Activated CD4-positive, alpha-beta memory T cell treated with anti-CD3 and anti-CD28 coated beads for 36 hours (primary cell): ENCODE measurements at regions not wholly inside any gene's neighbourhood (a gene's known extent, or its start where the extent isn't known, plus 50 kb on each side); places are given as distances from the start of the nearest gene placed in this dataset.
A peak's percentile ranks its signal among the peaks of the same experiment; 100 is the strongest.
"Not testable (repeated sequence)": the region's sequence is repeated elsewhere in the genome, so short reads cannot be mapped to it uniquely, and the experiment has no call there.

Source experiments
- CTCF ChIA-PET: fragments of 350-600 bp; sonication (Branson Sonifier 250); formaldehyde crosslinking; loops from one replicate; lab custom pipeline; 2021; ENCODE audit warnings: antibody characterized with exemption, inconsistent platforms; lab: Charles Lee
- POLR2A ChIA-PET: fragments of 350-600 bp; sonication (Branson Sonifier 250); formaldehyde crosslinking; loops from one replicate; lab custom pipeline; 2021; ENCODE audit warnings: antibody characterized with exemption; lab: Charles Lee
- DNase-seq: peaks from one replicate; pipeline ENCODE4 v3.0.0-alpha.2; 2020
- H3K27ac Mint-ChIP-seq: one replicate; pipeline ENCODE4 v1.8.0; 2021; ENCODE audit warnings: mixed read lengths
- H3K27me3 Mint-ChIP-seq: one replicate; pipeline ENCODE4 v1.8.0; 2021; ENCODE audit warnings: mixed read lengths
- H3K36me3 Mint-ChIP-seq: one replicate; pipeline ENCODE4 v1.8.0; 2021; ENCODE audit warnings: mixed read lengths
- H3K4me1 Mint-ChIP-seq: one replicate; pipeline ENCODE4 v1.8.0; 2021; ENCODE audit warnings: low read depth, mixed read lengths
- H3K4me3 Mint-ChIP-seq: one replicate; pipeline ENCODE4 v1.8.0; 2021; ENCODE audit warnings: mild to moderate bottlenecking, mixed read lengths
- H3K9me3 Mint-ChIP-seq: one replicate; pipeline ENCODE4 v1.8.0; 2021; ENCODE audit warnings: mixed read lengths
- intact Hi-C: fragments of 100-400 bp; cut with micrococcal nuclease; formaldehyde crosslinking; loops from one replicate; pipeline ENCODE4 v1.15.1; 2023

DNA sequence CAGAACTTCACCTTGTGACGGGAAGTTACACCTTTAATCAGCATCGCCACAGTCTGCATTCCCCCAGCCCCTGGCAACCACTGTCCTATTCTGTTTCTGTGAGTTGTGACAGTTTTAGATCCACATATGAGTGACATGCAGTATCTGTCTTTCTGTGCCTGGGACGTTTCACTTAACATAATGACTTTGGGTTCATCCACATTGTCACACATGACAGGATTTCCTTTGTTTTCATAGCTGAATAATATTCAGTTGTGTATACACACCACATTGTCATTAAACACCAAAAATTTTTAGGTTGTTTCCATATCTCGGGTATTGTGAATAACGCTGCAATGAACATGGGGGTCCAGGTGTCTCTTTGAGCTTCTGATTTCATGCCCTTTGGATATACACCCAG lies 62.6 kb upstream of the BDH1 start:
- H3K27me3 Mint-ChIP-seq, H3K27ac Mint-ChIP-seq, CTCF ChIA-PET, POLR2A ChIA-PET, DNase-seq, H3K4me3 Mint-ChIP-seq: not testable (repeated sequence)
- Mint-ChIP-seq H3K4me1 (peaks cover 11% of the 10 kb centered on the region), H3K36me3 (peaks cover 67% of the 10 kb centered on the region), H3K9me3 (peaks cover 25% of the 10 kb centered on the region)
- intact Hi-C loops = loop anchor here (10.0 kb wide), 1 partner anchor 116 kb away; the partner anchor contains the start of gene RUBCN

DNA sequence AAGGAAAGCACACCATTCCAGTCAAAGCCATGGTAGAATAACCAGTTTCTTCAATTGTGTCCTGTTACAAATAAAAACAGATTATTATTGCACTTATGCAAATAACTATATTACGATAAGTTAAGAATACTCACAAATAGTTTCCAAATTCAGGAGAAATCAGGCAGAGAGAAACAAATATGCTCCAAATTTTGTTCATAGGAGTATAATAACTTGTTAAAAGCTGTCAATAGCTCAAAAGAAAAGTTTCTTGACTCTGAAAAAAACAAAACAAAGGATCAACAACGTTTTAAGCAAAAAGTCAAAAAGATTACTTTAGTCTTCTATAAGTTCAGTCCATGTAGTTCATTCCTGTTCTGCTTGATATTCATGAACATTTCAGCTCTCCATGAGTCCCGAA lies 59.7 kb upstream of the BDH1 start:
- H3K9me3 Mint-ChIP-seq = peaks cover 25% of the 10 kb centered on the region
- no peak overlapping the region for H3K27ac Mint-ChIP-seq
- H3K27me3 Mint-ChIP-seq = no peaks in the 10 kb centered on the region
- peaks cover 21% of the 10 kb centered on the region for H3K4me1 Mint-ChIP-seq
- ChIA-PET POLR2A (no interaction called here), CTCF (interaction anchor here (8.6 kb wide), 1 partner anchor 17 kb away, joined by 81 read pairs; no protein-coding TSS in a partner anchor)
- intact Hi-C loops = loop anchor here (10.0 kb wide), 1 partner anchor 119 kb away; the partner anchor contains the start of gene RUBCN
- H3K36me3 Mint-ChIP-seq = peaks cover 70% of the 10 kb centered on the region
- H3K4me3 Mint-ChIP-seq = no peak overlapping the region
- no peak for DNase-seq

DNA sequence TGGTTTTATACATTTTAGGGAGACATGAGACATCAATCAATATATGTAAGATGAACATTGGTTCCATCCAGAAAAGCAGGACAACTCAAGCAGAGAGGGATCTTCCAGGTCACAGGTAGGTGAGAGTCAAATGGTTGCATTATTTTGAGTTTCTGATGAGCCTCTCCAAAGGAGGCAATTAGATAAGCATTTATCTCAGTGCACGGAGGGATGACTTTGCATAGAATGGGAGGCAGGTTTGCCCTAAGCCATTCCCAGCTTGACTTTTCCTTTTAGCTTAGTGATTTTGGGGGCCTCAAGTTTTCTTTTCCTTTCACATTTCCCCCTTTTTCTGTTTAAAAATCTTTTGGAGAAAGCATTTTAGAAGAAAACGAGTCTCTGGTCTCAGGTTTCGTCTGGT lies 58.4 kb upstream of the BDH1 start:
- Mint-ChIP-seq H3K27ac (peak overlapping the region; percentile 80), H3K9me3 (peaks cover 25% of the 10 kb centered on the region), H3K36me3 (peaks cover 68% of the 10 kb centered on the region), H3K4me1 (peaks cover 21% of the 10 kb centered on the region)
- CTCF ChIA-PET = interaction anchor here (8.6 kb wide), 1 partner anchor 15 kb away, joined by 81 read pairs; no protein-coding TSS in a partner anchor
- POLR2A ChIA-PET, DNase-seq, H3K4me3 Mint-ChIP-seq, H3K27me3 Mint-ChIP-seq: not testable (repeated sequence)
- intact Hi-C loops = loop anchor here (5.0 to 10.0 kb wide), 2 partner anchors 57 to 121 kb away; partner anchors contain the start of genes BDH1 and RUBCN

DNA sequence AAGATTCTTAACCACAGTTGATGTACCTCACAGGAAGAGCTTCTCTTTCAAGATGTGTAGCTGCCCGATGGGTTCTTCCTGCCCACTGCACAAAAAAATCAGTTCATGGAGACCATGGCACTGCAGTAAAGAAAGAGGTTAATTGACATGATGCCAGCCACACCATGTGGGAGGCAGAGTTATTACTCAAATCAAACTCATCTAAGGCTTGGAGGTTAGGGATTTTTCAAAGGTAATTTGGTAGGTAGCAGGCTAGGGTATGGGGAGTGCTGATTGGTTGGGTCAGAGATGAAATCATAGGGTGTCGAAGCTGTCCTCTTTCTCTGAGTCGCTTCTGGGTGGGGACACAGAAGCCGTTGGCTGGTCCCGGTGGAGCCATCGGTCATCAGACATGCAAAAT lies 57.4 kb upstream of the BDH1 start:
- peak overlapping the region; percentile 5 for H3K4me3 Mint-ChIP-seq
- POLR2A ChIA-PET = no interaction called here
- peak overlapping the region; percentile 80 for H3K27ac Mint-ChIP-seq
- peaks cover 65% of the 10 kb centered on the region for H3K36me3 Mint-ChIP-seq
- DNase-seq = peak; percentile 73
- no peaks in the 10 kb centered on the region for H3K27me3 Mint-ChIP-seq
- intact Hi-C loops = loop anchor here (5.0 to 10.0 kb wide), 2 partner anchors 56 to 122 kb away; partner anchors contain the start of genes BDH1 and RUBCN
- peaks cover 21% of the 10 kb centered on the region for H3K4me1 Mint-ChIP-seq
- CTCF ChIA-PET = interaction anchor here (8.6 kb wide), 1 partner anchor 14 kb away, joined by 81 read pairs; no protein-coding TSS in a partner anchor
- peaks cover 25% of the 10 kb centered on the region for H3K9me3 Mint-ChIP-seq

DNA sequence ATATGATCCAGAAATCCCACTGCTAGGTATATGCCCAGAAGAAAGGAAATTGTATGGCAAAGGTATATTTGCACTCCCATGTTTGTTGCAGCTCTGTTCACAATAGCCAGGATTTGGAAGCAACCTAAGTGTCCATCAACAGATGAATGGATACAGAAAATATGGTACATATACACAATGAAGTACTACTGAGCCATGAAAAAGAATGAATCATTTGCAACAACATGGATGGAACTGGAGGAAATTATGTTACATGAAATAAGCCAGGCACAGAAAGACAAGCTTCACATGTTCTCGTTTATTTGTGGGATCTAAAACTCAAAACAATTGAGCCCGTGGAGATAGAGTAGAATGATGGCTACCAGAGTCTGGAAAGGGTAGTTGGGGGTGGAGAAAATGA lies 55.5 kb upstream of the BDH1 start:
- Mint-ChIP-seq H3K36me3 (peaks cover 57% of the 10 kb centered on the region), H3K4me1 (peaks cover 21% of the 10 kb centered on the region), H3K27me3 (no peaks in the 10 kb centered on the region), H3K9me3 (peaks cover 20% of the 10 kb centered on the region), H3K27ac (no peak overlapping the region), H3K4me3 (no peak overlapping the region)
- CTCF ChIA-PET = interaction anchor here (8.6 kb wide), 1 partner anchor 13 kb away, joined by 81 read pairs; no protein-coding TSS in a partner anchor
- DNase-seq = no peak
- intact Hi-C loops = loop anchor here (5.0 to 10.0 kb wide), 2 partner anchors 54 to 124 kb away; partner anchors contain the start of genes BDH1 and RUBCN
- POLR2A ChIA-PET = no interaction called here

DNA sequence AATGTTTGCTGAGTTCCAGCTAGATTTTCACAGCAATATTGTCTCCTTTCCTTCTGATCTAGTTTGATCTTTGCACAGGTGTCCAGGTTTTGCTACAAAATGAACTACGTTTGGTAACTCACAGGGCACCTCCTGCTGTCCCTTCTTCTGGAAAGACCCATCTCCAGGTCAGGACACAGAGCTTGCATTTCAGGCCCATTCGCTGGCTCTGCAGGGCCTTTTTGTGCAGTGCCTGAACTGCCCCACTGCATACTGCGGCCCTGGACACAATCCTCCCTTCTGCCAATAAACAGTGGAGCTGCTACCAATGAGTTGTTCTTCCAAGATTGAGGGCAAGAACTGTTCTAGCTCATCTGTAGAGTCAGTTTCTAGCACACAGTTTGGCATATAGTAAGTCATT lies 50.7 kb upstream of the BDH1 start:
- H3K36me3 Mint-ChIP-seq = peaks cover 24% of the 10 kb centered on the region
- ChIA-PET CTCF (no interaction called here), POLR2A (no interaction called here)
- no peak overlapping the region for H3K4me3 Mint-ChIP-seq
- peaks cover 3% of the 10 kb centered on the region for H3K4me1 Mint-ChIP-seq
- intact Hi-C loops = no loop called here
- H3K9me3 Mint-ChIP-seq = no peaks in the 10 kb centered on the region
- no peak overlapping the region for H3K27ac Mint-ChIP-seq
- no peak for DNase-seq
- H3K27me3 Mint-ChIP-seq = no peaks in the 10 kb centered on the region
